ENCODE measurements at regions not wholly inside any gene's neighbourhood (a gene's known extent, or its start where the extent isn't known, plus 50 kb on each side); places are given as distances from the start of the nearest gene placed in this dataset.

DNA sequence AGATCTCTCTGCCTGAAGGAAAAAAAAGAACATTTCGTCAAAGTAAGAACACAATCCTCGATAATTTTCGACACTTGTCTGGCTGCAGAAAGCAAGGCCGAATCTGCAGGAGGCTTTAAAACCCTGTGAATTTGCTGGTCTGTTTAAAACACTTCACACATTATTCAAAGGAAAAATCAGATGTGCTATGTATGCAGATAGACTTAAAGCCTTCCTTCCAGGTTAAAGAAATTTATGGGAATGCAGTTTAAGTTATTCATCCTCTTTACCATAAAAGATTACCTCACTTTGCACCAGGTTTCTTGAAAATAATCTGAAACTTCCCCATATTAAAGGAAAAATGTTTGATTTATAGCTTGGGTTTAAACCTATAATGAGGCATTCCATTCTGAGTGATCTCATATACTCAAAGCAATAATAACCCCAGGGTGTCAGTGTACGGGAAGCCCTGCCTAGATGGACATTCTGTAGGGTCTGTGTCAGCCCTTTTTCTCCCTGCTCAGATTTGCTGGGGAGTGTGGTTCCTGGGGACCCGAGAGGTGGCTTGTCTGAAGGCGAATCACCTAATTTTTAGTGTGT, 323.5 kb upstream of the SLC24A2 start:
- TF ChIP-seq, protein P1, sequence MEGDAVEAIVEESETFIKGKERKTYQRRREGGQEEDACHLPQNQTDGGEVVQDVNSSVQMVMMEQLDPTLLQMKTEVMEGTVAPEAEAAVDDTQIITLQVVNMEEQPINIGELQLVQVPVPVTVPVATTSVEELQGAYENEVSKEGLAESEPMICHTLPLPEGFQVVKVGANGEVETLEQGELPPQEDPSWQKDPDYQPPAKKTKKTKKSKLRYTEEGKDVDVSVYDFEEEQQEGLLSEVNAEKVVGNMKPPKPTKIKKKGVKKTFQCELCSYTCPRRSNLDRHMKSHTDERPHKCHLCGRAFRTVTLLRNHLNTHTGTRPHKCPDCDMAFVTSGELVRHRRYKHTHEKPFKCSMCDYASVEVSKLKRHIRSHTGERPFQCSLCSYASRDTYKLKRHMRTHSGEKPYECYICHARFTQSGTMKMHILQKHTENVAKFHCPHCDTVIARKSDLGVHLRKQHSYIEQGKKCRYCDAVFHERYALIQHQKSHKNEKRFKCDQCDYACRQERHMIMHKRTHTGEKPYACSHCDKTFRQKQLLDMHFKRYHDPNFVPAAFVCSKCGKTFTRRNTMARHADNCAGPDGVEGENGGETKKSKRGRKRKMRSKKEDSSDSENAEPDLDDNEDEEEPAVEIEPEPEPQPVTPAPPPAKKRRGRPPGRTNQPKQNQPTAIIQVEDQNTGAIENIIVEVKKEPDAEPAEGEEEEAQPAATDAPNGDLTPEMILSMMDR (IDR thresholded peaks at IDR 0.05) = no peak
- no peak for TF ChIP-seq POLR2A (IDR thresholded peaks at IDR 0.05)

Data from prostate gland (tissue), 2 donors.